GM12891 (cell line): ENCODE measurements at regions not wholly inside any gene's neighbourhood (a gene's known extent, or its start where the extent isn't known, plus 50 kb on each side); places are given as distances from the start of the nearest gene placed in this dataset.

Source experiments
- PAX5 ChIP-seq: IDR thresholded peaks from 2 replicates; pipeline ENCODE4 v1.6.1; 2011; ENCODE audit warnings: low read length, moderate library complexity, mild to moderate bottlenecking; ENCODE audit not compliant: insufficient read depth, severe bottlenecking
- POLR2A ChIP-seq: IDR thresholded peaks from 2 replicates; pipeline ENCODE4 v1.6.1; 2011; ENCODE audit warnings: low read depth, low read length, control low read depth
- POLR2AphosphoS5 ChIP-seq: IDR thresholded peaks from 2 replicates; pipeline ENCODE4 v1.6.1; 2011; ENCODE audit warnings: low read depth, low read length, control low read depth
- TAF1 ChIP-seq: IDR thresholded peaks from 2 replicates; pipeline ENCODE4 v1.6.1; 2011; ENCODE audit warnings: low read depth, low read length, control low read depth

GRCh38 chr13:86830046-86830445 is 841.1 kb upstream of the SLITRK5 start:
- no peak for TF ChIP-seq POLR2A
- no peak for TF ChIP-seq POLR2AphosphoS5
- TF ChIP-seq TAF1: no peak
- no peak for TF ChIP-seq PAX5
